Calu3 (cell line): ENCODE measurements at regions not wholly inside any gene's neighbourhood (a gene's known extent, or its start where the extent isn't known, plus 50 kb on each side); places are given as distances from the start of the nearest gene placed in this dataset.

Source experiments
- BruUV-seq: library from RNA; stranded (reverse); fragments of 400-500 nt; replicated peaks from 2 replicates; lab custom pipeline; 2021; lab: Mats Ljungman, UMichigan
- CTCF ChIA-PET: fragments of 300-600 bp; sonication (Branson Sonifier 250); formaldehyde crosslinking; loops from one replicate; lab custom pipeline; 2022; ENCODE audit warnings: antibody characterized with exemption; lab: Charles Lee
- DNase-seq: peaks from one replicate; pipeline ENCODE4 v3.0.0; 2022
- H3K27ac Mint-ChIP-seq: one replicate; pipeline ENCODE4 v1.8.0; 2022; ENCODE audit warnings: mixed read lengths; ENCODE audit not compliant: unreplicated experiment
- H3K27me3 Mint-ChIP-seq: one replicate; pipeline ENCODE4 v1.8.0; 2022; ENCODE audit warnings: mixed read lengths; ENCODE audit not compliant: unreplicated experiment
- H3K36me3 Mint-ChIP-seq: one replicate; pipeline ENCODE4 v1.8.0; 2022; ENCODE audit warnings: mild to moderate bottlenecking, moderate library complexity, mixed read lengths; ENCODE audit not compliant: insufficient read depth, unreplicated experiment
- H3K4me1 Mint-ChIP-seq: one replicate; pipeline ENCODE4 v1.8.0; 2022; ENCODE audit warnings: mild to moderate bottlenecking, low read depth, mixed read lengths; ENCODE audit not compliant: unreplicated experiment
- H3K4me3 Mint-ChIP-seq: one replicate; pipeline ENCODE4 v1.8.0; 2022; ENCODE audit warnings: mild to moderate bottlenecking, low read depth, moderate library complexity, mixed read lengths; ENCODE audit not compliant: unreplicated experiment
- H3K9me3 Mint-ChIP-seq: one replicate; pipeline ENCODE4 v1.8.0; 2022; ENCODE audit warnings: low read depth, mixed read lengths; ENCODE audit not compliant: unreplicated experiment
- intact Hi-C: fragments of 100-400 bp; cut with micrococcal nuclease; formaldehyde crosslinking; loops from one replicate; pipeline ENCODE4 v1.10.0; 2022; ENCODE audit not compliant: unreplicated experiment
- TF ChIP-seq, protein P1 (sequence below): fragments of 200-600 bp; IDR thresholded peaks from one replicate; pipeline ENCODE4 v1.8.0; 2022; ENCODE audit warnings: antibody characterized with exemption; ENCODE audit not compliant: unreplicated experiment

DNA sequence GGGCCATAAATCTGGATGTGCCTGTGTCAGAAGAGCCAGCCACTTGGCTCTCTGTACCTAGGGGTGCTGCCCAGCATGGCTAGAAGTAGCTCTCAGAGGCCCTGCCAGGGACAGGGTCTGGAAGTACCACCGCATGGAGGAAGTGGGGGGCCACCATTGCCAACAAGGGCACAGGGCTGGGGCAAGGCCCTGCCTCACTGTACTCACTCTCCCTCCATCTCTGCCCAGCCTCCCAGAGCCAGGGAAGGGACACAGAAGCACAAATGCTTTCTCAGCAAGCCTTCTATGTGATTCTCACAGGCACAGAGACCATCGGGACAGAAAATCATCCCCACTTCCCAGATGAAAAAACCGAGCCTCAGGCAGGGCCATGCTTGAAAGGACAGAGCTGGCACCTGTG lies 138.1 kb downstream of the C5orf15 start:
- Mint-ChIP-seq H3K36me3 (peaks cover 5% of the 10 kb centered on the region), H3K4me1 (no peaks in the 10 kb centered on the region), H3K27me3 (peaks cover 91% of the 10 kb centered on the region), H3K27ac (no peak overlapping the region), H3K9me3 (no peaks in the 10 kb centered on the region), H3K4me3 (no peak overlapping the region)
- intact Hi-C loops: no loop called here
- TF ChIP-seq, protein P1, sequence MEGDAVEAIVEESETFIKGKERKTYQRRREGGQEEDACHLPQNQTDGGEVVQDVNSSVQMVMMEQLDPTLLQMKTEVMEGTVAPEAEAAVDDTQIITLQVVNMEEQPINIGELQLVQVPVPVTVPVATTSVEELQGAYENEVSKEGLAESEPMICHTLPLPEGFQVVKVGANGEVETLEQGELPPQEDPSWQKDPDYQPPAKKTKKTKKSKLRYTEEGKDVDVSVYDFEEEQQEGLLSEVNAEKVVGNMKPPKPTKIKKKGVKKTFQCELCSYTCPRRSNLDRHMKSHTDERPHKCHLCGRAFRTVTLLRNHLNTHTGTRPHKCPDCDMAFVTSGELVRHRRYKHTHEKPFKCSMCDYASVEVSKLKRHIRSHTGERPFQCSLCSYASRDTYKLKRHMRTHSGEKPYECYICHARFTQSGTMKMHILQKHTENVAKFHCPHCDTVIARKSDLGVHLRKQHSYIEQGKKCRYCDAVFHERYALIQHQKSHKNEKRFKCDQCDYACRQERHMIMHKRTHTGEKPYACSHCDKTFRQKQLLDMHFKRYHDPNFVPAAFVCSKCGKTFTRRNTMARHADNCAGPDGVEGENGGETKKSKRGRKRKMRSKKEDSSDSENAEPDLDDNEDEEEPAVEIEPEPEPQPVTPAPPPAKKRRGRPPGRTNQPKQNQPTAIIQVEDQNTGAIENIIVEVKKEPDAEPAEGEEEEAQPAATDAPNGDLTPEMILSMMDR: no peak
- no TSS peak for BruUV-seq
- no peak for DNase-seq
- CTCF ChIA-PET: no interaction called here

DNA sequence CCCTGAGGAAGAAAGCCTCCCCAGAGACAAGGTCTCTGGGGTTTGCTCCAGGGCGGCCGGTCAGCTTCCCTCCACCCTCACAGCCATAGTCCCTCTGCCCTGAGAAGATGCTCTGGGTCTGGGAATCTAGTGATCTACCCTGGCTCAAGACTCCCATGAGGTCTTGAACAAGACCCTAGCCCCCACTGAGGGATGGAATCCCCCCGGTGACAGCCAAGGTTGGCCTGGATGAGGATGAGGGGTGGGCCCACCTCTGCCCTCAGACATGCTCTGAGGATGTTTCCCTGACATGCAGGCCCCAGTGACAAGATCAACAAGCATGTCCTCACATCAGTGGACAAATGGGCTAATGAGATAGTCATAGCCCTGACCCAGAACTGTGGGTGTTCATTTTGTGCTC lies 138.6 kb downstream of the C5orf15 start:
- no peak overlapping the region for H3K27ac Mint-ChIP-seq
- intact Hi-C loops: no loop called here
- no peak overlapping the region for H3K4me3 Mint-ChIP-seq
- no TSS peak for BruUV-seq
- no peak for DNase-seq
- no peaks in the 10 kb centered on the region for H3K4me1 Mint-ChIP-seq
- peaks cover 5% of the 10 kb centered on the region for H3K36me3 Mint-ChIP-seq
- TF ChIP-seq, protein P1: no peak
- H3K27me3 Mint-ChIP-seq: peaks cover 93% of the 10 kb centered on the region
- CTCF ChIA-PET: no interaction called here
- H3K9me3 Mint-ChIP-seq: no peaks in the 10 kb centered on the region

DNA sequence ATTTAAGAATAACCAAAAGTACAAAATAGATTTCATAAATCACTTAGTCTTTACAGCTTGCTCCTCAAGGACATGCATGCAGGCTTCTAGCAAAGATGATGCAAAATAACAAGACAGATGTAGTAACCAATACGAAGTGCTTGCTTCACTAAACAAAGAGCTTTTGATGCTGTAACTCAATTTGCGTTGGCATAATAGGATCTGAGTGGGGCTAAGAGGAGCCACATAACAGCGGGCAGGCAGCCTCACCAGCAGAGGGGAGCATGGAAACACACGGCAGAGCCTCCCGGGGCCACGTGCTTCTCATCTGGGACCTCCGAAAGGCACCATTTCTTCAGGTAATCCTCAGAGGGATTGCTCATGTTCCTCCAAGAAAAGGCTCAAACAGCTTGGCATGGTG lies 139.7 kb downstream of the C5orf15 start:
- TF ChIP-seq, protein P1: no peak
- peaks cover 5% of the 10 kb centered on the region for H3K36me3 Mint-ChIP-seq
- DNase-seq: no peak
- CTCF ChIA-PET: no interaction called here
- H3K4me1 Mint-ChIP-seq: no peaks in the 10 kb centered on the region
- H3K4me3 Mint-ChIP-seq: no peak overlapping the region
- BruUV-seq: no TSS peak
- H3K27me3 Mint-ChIP-seq: peaks cover 93% of the 10 kb centered on the region
- H3K27ac Mint-ChIP-seq: no peak overlapping the region
- intact Hi-C loops: no loop called here
- H3K9me3 Mint-ChIP-seq: no peaks in the 10 kb centered on the region

DNA sequence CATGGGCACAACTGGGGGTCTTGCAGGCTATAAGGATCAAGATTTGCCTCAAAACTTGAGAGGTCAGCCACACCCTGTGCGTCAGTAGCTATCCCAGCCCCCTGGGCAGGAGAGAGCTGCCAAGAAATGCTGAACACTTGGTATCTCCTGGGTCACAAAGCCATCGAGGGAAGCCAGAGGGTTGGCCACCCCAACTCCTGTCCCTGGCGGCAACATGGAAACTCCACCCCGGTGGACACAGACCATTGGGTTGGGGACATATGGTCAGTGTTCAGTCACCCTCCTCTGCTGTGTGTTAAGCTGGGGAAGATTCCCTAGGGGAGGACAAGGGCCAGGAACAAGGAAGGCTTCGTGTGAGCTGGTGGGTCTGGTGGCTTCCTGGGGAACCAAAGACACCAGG lies 140.6 kb downstream of the C5orf15 start:
- intact Hi-C loops: no loop called here
- H3K4me3 Mint-ChIP-seq: no peak overlapping the region
- peaks cover 93% of the 10 kb centered on the region for H3K27me3 Mint-ChIP-seq
- CTCF ChIA-PET: no interaction called here
- no peak for DNase-seq
- H3K36me3 Mint-ChIP-seq: peaks cover 5% of the 10 kb centered on the region
- BruUV-seq: no TSS peak
- TF ChIP-seq, protein P1: no peak
- H3K4me1 Mint-ChIP-seq: no peaks in the 10 kb centered on the region
- no peak overlapping the region for H3K27ac Mint-ChIP-seq
- H3K9me3 Mint-ChIP-seq: no peaks in the 10 kb centered on the region
